GM21576 (cell line): ENCODE measurements at regions not wholly inside any gene's neighbourhood (a gene's known extent, or its start where the extent isn't known, plus 50 kb on each side); places are given as distances from the start of the nearest gene placed in this dataset.
A peak's percentile ranks its signal among the peaks of the same experiment; 100 is the strongest.
"Not testable (repeated sequence)": the region's sequence is repeated elsewhere in the genome, so short reads cannot be mapped to it uniquely, and the experiment has no call there.

Source experiments
- ATAC-seq: cut with Tn5 transposase; IDR thresholded peaks from one replicate; pipeline ENCODE4 v1.9.1; 2021; ENCODE audit warnings: mild to moderate bottlenecking, moderate library complexity; ENCODE audit not compliant: unreplicated experiment

GRCh38 chr2:138298900-138299299 is 202.7 kb upstream of the SPOPL start:
- peak; percentile 64 for ATAC-seq

DNA sequence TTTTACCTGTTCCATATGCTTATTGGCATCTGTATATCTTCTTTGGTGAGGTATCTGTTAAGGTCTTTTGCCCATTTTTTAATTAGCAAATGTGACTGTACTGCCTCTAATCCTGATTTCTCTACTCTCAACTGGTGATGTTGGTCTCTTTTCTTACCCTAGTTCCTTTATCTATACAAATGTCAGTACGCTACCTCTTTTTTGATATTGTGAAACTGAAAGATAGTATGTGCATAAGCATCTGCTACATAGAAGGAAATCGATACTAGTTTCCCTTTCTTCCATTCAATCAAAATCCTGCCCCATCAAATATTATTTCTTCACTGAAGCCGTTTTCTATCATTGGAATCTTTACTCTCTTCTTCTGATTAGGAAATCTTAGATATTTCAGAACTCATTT is 194.9 kb upstream of the SPOPL start:
- ATAC-seq = no peak

DNA sequence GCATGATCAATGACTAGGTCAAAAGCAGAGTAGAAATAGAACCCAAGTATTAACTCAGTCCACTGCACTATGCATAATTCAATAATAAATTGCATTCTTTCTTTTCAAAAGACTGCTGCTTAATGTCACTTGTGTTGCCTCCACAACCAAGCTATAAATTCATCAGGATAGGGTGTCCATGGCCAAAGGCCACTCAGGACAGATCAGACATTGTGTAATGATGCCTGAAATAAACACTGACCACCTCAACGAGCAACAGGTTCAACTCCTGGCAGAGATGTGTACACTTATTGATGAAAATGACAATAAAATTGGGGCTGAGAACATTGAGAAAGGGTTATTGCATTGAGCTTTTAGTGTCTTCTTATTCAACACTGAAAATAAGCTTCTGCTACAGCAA is 194.5 kb upstream of the SPOPL start:
- no peak for ATAC-seq

DNA sequence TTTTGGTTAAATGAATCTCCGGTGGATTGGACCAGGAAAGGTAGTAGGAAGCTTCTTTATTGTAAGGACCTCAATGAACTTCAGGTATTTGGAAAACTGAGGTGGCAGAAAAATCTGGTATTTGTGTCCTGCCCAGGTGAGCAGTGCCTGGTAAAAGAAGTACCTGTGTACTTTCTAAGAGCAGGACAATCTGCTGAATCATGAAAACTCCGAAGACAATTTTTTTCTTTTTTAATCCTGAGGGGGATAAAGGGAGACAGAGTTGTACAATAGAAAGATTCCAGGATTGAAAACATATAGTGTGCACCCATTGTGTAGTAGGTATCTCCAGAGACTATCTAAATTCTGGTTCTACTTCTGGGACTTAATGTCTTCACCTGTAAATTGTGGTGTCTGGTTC is 191.8 kb upstream of the SPOPL start:
- no peak for ATAC-seq

- no peak for ATAC-seq
Observed at GRCh38 chr2:138312061-138312460, 189.5 kb upstream of the SPOPL start.

DNA sequence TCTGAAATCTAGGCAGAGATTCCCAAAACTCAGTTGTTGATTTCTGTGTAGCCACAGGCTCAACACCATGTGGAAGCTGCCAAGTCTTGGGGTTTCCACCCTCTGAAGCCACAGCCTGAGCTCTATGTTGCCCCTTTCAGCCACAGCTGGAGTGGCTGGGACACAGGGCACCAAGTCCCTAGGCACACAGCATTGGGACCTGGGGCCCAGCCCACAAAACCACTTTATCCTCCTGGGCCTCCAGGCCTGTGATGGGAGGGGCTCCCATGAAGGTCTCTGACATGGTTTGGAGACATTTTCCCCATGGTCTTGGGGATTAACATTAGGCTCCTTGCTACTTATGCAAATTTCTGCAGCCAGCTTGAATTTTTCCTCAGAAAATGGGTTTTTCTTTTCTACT is 186.0 kb upstream of the SPOPL start:
- ATAC-seq = not testable (repeated sequence)

GRCh38 chr2:138319616-138320015 is 182.0 kb upstream of the SPOPL start:
- no peak for ATAC-seq

DNA sequence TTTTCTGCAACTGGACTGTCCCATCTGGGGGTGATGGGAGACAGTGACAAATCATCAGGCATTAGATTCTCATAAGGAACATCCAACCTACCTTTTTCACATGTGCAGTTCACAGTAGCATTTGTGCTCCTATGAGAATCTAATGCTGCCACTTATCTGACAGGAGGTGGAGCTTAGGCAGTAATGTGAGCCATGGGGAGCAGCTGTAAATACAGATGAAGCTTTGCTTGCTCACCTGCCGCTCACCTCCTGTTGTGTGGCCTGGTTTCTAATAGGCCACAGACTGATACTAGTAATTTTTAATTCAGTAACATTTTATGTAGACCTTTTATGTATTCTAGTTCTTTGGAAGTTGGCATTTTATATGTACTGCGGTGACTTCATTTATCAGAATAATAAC is 180.1 kb upstream of the SPOPL start:
- ATAC-seq = no peak

DNA sequence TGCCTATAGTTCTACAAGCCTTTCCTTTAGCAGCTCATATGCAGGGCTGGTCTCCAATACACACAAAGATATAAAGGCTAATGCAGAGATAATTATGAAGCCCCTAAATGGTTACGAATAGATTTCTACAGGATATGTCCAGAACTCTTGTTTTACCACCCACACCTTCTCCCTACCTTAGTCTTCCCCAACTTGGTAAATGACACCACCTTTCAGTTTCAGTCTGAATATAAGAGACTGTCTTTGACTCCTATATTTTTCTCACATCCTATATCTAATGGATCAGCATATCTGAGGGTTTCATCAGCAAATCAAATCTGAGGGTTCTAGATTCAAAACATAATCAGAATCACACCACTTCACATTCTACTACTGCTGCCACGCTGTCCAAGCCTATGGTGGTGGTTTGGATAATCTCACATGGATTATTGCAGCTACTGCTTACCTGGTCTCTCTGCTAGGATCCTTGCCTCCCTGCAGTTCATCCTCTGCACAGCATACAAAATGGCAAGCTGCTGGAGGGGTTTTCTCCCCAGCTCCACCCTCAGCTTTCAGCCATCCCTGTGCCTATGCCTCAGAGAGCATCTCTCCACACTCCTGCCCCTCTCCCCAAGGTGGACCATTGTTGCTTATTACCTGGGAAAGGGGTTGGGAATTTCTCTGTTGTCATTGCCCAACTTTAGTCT is 178.0 kb upstream of the SPOPL start:
- ATAC-seq = no peak

DNA sequence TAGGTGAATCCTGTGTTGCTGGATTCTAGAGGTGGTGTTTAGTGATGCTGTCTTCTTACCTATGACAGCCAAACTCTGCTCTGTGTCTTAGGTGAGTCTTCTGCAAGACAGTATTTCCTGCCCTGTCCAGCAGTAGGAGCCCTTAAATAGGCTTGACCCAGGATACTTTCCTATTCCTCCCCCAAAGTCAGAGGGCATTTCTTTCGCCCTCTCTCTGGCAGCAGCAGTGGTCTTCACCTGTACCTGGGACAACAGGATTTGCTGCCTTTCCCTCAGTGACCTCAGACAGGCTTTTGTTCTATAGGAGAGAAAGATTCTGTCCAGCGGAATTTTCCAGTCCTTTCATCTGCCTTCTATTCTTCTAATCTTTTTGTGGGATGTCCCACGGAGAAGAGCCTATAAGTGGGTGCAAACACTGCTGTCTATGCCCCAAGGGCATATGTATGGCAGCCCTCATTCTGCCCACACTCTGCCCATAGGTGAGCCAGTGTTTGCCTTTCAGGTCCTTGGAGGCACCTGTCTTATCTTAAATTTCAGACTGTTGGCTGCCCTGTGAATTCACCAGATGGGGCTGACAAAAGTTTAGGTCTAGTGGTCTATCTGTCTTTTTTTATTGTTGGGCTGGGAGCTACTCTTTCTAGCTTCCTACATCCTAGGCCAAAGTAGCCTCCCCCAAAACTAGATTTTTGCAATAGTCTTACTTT is 177.3 kb upstream of the SPOPL start:
- no peak for ATAC-seq

DNA sequence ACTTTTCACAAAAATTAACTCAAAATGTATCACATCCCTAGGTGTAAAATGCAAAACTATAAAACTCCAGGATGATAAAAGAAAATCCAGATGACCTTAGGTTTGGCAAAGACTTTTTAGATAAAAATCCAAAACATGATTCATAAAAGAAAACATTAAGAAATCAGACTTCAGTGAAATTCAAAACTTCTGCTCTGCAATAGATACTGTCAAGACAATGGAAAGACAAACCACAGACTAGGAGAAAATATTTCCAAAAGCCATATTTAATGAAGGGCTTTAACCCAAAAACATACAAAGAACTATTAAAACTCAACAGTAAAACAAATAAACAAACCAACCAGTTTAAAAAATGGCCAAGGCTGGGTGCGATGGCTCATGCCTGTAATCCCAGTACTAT is 173.6 kb upstream of the SPOPL start:
- ATAC-seq = no peak

- no peak for ATAC-seq
Observed at GRCh38 chr2:138329162-138329561, 172.4 kb upstream of the SPOPL start.

DNA sequence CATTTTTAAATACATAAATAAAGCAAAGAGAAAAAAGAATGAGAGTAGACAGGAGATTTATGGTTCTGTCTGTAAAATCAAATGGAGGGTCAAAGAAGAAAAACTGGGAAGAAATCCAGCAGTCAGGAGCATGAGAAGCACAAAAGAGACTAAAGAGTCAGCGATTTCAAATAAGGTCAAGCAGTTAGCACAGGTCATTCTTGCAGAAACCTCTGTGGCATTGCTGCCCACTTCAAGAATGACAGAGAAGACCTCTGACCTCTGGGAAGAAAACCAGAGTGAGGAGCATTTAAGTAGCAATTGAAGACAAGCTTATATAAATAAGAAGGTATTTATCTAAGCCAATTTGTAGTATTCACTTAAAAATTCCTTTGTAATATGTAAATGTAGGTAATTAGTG is 172.0 kb upstream of the SPOPL start:
- no peak for ATAC-seq

- ATAC-seq = no peak
Observed at GRCh38 chr2:138333121-138333520, 168.4 kb upstream of the SPOPL start.

- ATAC-seq = no peak
Observed at GRCh38 chr2:138333677-138334076, 167.9 kb upstream of the SPOPL start.

- ATAC-seq = no peak
Observed at GRCh38 chr2:138334323-138334722, 167.2 kb upstream of the SPOPL start.

DNA sequence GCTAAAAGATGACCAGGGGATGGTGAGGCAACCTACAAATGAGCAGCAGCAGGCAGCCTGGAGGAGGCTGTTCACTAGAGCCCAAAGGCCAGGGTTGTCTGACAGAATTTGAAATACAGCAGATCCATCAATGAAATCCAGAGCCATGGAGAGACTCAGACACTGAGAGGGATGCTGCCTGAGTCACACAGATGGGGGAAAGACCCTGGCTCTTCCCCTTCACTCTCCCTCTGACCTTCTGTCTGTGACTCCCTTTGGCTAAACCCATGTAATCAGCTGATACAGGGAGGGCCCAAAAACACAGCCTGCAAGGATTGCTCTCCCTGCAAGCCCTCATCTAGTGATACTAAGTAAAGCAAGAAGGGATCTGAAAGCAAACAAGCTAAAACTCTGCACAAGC is 166.5 kb upstream of the SPOPL start:
- no peak for ATAC-seq

DNA sequence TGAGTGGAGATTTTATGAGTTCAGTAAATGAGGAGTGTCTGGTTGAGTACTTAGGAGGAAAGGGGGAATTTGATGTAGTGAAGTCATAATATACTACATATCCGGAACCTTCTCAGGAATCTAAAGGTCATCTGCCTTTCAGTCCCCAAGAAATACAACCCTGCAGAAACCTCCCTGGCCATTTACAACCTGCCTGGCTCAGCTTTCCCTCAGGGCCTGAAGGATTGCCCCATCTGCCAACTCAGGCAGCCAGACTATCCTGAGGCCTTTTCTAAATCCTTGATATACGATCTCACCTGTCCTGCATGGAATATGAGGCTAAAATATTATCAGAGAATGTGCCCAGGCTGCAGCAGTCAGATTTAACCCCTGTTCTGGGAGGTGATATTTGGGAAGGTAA is 165.4 kb upstream of the SPOPL start:
- ATAC-seq = no peak

GRCh38 chr2:138355244-138355643 is 146.3 kb upstream of the SPOPL start:
- ATAC-seq = no peak

DNA sequence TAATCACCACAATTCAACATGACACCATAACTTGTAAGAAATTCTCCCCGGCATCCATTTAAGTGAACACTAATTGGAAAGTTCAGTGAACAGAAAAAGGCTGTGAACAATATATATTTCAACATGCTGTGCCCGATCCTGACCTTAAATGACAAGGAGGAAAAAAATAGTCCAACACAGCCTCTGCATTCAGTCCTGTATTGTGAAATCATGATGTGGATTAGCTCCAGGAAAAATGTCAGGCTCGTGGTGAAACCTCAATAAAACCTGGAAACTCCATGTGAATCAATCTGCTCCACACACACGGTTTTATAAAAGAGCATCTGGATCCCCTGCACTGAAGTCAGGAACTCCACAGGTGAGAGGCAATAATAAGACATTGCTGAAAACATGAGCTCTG is 145.4 kb upstream of the SPOPL start:
- no peak for ATAC-seq

DNA sequence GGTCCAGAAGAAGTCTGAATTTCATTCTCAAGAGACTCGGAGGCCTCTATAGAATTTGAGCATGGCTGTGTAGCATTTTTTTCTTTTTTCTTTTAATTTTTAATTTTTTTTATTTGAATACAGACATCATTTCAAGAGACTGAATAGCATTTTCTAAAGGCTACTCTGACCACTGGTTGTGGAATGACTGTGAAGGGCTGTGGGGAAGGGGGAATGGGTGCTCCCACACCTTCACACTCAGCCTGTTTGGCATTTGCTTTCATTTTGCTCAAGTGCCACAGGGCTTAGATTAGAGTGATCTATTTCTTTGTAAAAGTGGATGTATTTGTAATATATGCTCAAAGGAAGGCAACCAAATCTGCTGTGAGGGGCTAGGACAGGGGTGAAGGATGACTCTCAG is 142.0 kb upstream of the SPOPL start:
- ATAC-seq = no peak

DNA sequence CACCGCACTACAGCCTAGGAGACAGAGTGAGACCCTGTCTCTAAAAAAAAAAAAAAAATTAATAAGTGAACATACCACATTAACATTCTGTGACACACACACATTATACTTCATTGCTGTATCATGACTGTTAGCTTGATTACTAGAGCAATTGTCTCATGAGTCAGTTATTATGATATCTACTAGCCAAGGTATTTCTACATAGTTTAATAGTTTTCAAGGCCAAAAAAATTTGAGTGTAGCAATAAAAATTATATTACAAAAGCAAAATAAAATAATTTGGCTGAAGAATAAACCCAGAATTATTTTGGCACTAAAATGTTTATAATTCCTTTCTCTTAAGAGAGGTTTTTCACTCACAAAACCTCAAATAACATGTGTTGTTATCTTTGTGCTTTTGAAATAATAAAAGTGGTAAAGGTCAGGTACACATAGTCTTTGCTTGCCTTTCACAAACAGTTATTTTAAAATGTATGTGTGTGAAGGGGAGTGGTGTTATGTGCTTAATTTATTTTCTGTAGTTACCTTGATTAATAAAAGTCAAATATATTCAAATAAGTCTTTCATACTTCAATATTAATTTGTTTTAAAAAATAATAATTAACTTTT is 136.9 kb upstream of the SPOPL start:
- no peak for ATAC-seq
